GM18951 (cell line): ENCODE measurements at regions not wholly inside any gene's neighbourhood (a gene's known extent, or its start where the extent isn't known, plus 50 kb on each side); places are given as distances from the start of the nearest gene placed in this dataset.

Experiments used
- POLR2A ChIP-seq: IDR thresholded peaks from 4 replicates; pipeline ENCODE4 v1.6.1; 2011; ENCODE audit warnings: mild to moderate bottlenecking; ENCODE audit not compliant: insufficient read length, insufficient read depth; ENCODE audit errors: extremely low read depth
- in situ Hi-C: fragments of 300-500 bp; cut with MboI; formaldehyde crosslinking; loops from one replicate; pipeline ENCODE4 v1.12.0; 2022; ENCODE audit warnings: low sequenced_read_pairs, mixed read lengths, inconsistent platforms; ENCODE audit not compliant: unreplicated experiment

DNA sequence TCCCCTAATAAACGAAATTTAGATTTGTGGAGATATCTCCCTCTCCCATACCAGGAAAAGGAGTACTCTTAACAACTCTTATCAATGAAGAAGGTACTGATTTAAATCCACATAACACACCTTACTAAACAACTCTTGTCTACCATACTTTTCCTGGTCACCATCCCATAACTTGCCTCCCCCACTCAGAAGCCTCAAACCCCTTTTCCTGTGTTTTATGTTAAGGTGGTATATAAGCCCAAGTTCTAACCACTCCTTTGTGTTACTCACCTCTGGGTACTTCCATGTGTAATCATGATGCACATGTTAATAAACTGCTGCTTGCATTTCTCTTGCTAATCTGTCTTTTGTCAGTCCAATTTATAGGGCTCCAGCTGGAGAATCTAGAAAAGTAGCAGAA is 330.7 kb downstream of the CD83 start:
- in situ Hi-C loops: no loop called here
- TF ChIP-seq POLR2A: no peak

DNA sequence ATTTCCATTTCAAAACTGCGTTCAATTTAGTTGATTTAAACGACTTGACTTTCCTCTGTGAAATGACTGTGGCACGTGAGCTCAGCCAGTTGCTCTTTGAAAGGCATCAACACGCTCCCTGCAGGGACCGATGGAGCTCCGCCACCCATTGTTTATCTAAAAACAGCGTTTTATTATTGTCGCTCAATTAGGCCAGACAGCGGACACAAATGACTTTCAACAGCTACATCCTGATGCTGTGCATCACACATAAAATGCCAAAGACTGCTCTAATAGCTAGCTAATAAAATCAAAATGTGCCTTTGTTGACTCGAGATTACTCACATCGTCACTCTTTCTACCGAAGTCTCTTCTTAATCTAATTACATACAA is 332.5 kb downstream of the CD83 start:
- TF ChIP-seq POLR2A: no peak
- in situ Hi-C loops: no loop called here

DNA sequence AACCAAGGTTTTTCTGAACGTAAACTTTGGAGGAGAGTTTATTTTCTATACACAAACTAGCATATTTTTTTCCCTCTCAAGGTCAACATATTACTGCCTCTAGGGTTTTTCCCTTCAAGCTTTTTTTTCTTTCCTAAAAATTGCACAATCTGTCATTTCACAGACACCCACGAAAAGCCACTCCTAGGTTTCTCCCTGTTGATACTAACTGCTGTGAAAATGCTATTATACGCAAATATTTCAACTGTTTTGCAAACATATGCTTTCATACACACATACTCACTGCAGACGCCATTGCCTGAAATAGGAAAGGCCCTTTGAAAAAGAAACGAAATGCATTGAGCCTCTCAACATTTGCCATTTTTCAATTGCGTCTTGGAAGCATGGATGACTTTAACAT is 333.0 kb downstream of the CD83 start:
- TF ChIP-seq POLR2A: no peak
- in situ Hi-C loops: no loop called here

DNA sequence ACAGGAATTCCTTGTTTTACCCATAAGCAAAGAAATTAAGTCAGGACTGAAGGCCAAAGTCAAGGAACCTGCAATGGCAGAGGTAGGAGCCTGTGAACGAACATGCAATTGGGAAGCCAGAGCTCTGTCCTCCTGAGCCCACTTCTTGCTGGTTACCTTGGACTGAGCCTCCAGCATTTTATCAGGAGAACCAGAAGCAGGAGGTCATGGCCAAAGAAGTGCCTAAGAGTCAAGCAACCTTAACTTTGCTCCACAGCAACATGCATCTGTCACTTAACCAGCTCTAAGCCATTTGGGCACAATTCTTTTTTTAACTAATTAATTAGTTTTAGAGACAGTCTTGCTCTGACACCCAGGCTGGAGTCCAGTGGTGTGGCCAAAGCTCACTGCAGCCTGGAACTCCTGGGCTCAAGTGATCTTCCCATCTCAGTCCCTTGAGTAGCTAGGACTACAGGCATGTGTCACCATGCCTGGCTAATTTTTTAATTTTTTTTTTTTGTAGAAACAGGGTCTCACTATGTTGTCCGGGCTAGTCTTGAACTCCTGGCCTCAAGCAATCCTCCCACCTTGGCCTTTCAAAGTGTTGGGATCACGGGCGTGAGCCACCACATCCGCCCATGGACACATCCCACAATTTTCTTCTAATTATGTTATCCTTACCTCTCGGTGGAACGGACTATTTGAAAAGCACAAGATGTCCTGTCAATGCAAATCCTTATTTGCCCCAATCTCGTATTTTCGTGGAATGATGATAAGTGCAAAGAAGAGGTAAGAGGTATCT is 334.2 kb downstream of the CD83 start:
- in situ Hi-C loops: no loop called here
- TF ChIP-seq POLR2A: no peak

DNA sequence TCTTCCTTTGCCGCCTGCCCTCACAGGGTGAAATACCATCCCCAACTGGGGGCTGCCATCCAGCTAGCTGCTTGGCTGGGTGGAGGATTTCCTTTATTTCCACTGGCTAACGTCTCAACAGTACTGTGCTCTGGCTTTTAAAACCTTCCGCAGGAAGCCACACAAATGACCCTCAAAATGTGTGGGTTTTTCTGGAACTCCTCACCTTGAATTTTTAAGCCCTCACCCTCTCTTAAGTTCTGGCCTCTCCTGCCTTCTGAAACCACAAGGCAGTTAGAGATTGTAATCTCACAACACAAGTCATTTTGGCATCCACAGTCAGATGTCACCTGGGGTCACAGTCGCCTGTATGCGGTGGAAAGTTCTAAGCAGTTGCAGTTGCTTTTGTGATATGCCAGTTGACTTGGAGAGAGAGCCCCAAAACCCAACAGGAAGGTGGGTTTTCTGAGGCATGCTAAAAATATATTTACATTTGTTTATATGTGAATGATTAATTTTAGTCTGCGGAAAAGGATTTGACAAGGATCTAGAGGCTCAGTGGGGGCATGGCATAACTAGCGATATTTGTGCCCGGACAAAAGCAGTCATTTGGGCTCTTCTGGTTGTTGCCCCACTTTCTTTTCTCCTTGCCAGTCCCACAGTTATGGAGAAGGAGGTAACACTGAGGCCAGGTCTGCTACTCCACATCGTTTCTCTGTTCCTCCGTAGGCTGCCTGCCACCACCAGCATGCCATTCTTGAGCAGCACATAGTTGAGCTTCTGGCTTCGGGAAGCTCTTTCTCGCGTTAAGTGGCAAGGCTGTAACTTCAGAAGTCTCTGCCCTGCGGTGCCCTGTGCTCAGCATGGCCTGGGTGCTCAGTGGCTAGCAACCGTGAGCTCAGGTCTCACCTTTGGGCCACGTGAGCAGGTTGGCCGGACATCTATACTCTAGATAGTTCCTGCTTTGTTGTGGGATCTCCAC is 335.3 kb downstream of the CD83 start:
- in situ Hi-C loops: no loop called here
- no peak for TF ChIP-seq POLR2A

DNA sequence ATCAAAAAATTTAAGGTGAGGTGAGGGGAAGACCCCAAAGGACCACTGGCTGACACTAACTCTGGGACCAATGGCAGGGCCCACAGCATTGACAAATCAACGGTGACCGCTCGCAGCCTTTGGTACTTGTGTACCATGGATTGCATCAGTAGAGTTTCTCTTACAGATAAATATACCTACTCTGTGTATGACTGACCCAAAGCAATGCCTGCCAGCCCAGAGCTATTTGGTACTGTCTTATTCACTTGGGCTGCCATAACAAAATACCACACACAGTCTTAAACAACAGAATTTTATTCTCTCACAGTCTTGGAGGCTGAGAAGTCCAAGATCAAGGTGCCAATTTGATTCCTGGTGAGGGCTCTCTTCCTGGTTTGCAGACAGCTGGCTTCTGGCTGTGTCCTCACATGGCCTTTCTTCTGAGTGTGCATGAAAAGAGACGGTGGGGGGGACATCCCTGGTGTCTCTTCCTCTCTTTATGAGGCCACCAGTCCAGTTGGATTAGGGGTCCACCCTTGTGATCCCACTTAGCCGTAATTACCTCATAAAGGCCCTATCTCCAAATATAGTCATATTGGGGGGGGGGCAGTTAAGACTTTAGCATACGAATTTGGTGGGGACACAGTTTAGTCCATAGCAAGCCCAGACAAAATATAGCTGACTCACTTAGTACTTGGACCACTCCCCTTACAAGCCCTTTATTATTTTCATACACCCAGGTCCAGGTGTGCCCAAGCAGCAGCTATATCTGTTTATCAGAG is 336.3 kb downstream of the CD83 start:
- in situ Hi-C loops: no loop called here

DNA sequence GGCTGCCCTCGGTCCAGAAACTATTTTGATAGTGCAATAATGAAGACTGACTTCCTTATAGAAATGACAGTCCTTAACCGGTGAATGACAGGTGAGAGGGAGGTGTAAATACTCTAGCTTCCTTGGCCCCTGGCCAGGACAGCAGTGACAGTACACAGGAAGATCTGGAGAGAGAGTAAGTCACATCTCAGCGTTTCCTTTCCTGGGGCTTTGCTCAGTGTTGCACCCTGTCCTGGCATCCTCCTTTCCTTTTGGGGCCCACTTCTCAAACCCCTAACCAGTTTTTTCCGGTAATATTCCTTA is 336.9 kb downstream of the CD83 start:
- TF ChIP-seq POLR2A: no peak
- in situ Hi-C loops: no loop called here

More for the DNA sequence above, 336.3 kb downstream of the CD83 start:
- TF ChIP-seq POLR2A: no peak

DNA sequence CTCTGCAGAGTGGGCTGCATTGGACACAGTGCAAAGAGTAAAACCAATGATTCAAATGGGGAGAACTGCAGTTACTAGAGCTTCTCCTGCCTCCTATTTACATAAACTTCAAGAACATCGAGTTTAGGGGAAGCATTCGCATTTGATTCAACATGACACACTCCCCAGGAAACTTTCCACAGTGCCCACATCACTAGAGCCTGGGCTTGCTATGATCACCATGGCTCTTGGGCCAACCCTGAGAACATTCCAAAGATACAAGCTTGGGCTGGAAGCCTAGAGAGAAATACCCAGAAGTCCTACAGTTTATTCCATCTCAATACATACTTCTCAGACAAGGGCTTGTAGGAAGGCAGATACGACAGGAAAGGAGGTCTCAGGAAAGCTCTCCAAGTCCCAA is 337.9 kb downstream of the CD83 start:
- in situ Hi-C loops: no loop called here
- TF ChIP-seq POLR2A: no peak

DNA sequence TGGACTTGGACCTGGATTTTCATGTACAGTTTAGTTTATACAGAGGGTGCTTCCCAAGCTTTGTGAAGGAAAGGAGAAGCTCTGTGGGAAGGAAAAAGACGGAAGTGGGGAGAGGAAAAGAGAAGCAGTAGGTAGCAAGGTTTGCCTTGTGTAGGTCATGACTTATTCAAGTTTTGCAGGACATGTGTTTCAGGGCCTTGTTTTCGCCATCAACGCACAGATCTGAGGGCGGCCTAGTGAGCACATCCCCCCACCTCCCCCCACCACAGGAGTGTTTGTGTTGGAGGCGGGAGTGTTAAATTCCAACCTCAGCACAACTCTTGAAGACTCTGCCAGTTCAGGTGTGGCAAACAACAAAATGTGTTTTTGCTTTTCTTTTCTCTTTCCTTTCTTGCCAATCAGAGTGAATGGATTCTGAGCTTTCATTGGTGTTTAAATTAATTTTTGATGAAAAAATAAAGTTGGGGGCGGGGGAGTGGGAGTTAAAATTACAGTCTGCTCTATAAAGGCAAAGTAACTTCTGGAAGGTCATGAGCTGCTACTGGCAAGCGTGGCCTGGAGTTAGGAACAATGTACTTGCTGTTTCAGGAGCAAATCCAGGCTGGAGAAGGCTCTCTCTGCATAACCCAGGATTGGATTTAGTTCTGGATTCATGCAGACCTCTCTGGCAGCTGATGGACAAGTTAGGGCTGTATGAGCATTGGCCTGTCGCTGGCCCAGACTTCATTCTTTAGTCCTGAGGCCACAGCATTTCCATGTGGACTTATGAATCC is 338.5 kb downstream of the CD83 start:
- in situ Hi-C loops: no loop called here
- TF ChIP-seq POLR2A: no peak

DNA sequence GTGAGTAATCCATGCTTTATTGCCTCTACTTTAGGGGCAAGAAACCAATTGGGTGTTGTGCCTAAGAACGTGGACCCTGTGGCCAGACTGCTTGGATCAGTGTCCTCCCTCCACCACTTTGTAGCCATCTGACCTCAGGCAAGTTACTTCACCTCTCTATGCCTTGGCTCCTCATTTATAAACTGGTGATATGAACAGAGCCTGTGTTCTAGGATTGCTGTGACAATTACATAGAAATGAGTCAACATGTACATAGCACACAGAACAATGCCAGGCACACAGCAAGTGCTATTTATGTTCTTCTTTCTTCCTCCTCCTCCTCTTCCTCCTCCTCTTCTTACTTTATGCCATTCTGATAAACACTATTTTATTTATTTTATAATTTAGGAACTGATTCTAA is 339.4 kb downstream of the CD83 start:
- in situ Hi-C loops: no loop called here
- no peak for TF ChIP-seq POLR2A

DNA sequence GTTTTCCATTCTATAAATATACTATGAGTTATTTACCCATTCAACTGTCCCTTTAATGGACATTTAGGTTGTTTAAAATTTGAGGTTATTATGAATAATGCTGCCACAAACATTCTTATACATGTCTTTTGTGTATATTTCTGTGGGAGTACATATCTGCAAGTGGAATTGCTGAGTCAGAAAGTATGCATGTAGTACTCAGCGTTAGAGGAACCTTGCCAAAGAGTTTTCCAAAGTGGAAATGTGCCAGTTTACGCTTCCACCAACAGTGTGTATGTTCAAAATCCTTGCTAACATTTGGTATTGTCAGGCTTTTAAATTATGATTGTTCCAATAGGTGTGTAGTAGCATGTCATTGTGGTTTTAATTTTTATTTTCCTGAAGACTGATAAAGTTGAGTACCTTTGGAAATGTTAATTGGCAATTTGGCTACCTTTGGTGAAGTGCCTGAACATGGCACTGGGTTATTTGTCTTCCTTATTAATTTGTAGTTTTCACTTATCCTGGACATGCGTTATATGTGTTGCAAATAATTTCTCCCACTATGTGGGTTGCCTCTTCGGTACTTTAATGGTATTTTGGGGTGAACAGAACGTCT is 341.2 kb downstream of the CD83 start:
- in situ Hi-C loops: no loop called here
- TF ChIP-seq POLR2A: no peak

DNA sequence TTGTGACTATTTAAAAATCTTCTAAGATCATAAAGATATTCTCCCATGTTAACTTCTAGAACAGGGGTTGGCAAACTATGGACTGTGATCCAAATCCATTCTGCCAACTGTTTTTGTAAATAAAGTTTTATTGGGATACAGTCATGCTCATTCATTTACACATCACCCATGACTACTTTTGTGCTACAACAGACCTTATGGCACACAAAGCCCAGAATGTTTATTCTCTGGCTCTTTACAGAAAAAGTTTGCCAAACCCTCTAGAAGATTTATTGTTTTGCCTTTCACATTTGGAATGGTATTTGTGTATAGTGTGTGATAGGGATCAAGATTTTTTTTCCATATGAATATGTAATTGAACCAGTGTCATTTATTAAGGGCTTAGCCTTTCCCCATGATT is 341.7 kb downstream of the CD83 start:
- no peak for TF ChIP-seq POLR2A
- in situ Hi-C loops: no loop called here
